Endothelial cell of umbilical vein (primary cell): ENCODE measurements at regions not wholly inside any gene's neighbourhood (a gene's known extent, or its start where the extent isn't known, plus 50 kb on each side); places are given as distances from the start of the nearest gene placed in this dataset.

Experiments used
- BruUV-seq: library from RNA; stranded (reverse); fragments of 400-500 nt; replicated peaks from 2 replicates; lab custom pipeline; 2021; lab: Mats Ljungman, UMichigan
- CTCF ChIA-PET: fragments of 300-600, 350-600 bp; sonication (Branson Sonifier 250); formaldehyde crosslinking; loops from one replicate; lab custom pipeline; 2021; ENCODE audit warnings: antibody characterized with exemption, inconsistent platforms; lab: Charles Lee
- POLR2A ChIA-PET: fragments of 300-600, 350-600 bp; sonication (Branson Sonifier 250); formaldehyde crosslinking; loops from one replicate; lab custom pipeline; 2021; ENCODE audit warnings: antibody characterized with exemption, inconsistent platforms; lab: Charles Lee
- DNase-seq: peaks from one replicate; pipeline ENCODE4 v3.0.0-alpha.2; 2011; ENCODE audit warnings: low read depth, low spot score
- FAIRE-seq: peaks from 2 replicates; lab custom pipeline; 2011; peaks lifted over from hg19 to GRCh38; lab: Jason Lieb, UNC
- H2AFZ ChIP-seq: 2 replicates; pipeline ENCODE4 v1.6.0; 2012; ENCODE audit warnings: low read depth, low read length, control low read depth, inconsistent platforms
- H3K27ac ChIP-seq: 2 replicates; pipeline ENCODE4 v1.5.1; 2011; ENCODE audit warnings: low read depth, mild to moderate bottlenecking, control low read depth, low read length, moderate library complexity; ENCODE audit not compliant: insufficient read depth
- H3K27me3 ChIP-seq, 2 experiments: 2 replicates each; pipeline versions ENCODE4 v1.6.0 to v1.6.1; 2011; ENCODE audit warnings: low read length in 2 of 2, mixed read lengths in 1 of 2; ENCODE audit not compliant: control insufficient read depth in 2 of 2, insufficient read depth in 2 of 2
- H3K36me3 ChIP-seq, 2 experiments: 2 replicates in 1 of 2; 3 replicates in 1 of 2; pipeline ENCODE4 v1.5.1; 2011; ENCODE audit warnings: low read length in 2 of 2, mild to moderate bottlenecking in 1 of 2, moderate library complexity in 1 of 2; ENCODE audit not compliant: control insufficient read depth in 2 of 2, insufficient read depth in 2 of 2; ENCODE audit errors: extremely low read depth in 1 of 2
- H3K4me1 ChIP-seq: 3 replicates; pipeline ENCODE4 v1.5.1; 2011; ENCODE audit warnings: mild to moderate bottlenecking, low read length; ENCODE audit not compliant: control insufficient read depth, insufficient read depth; ENCODE audit errors: extremely low read depth
- H3K4me2 ChIP-seq: 2 replicates; pipeline ENCODE4 v1.6.1; 2011; ENCODE audit warnings: low read length, control low read depth, mixed read lengths; ENCODE audit not compliant: insufficient read depth
- H3K4me3 ChIP-seq, 3 experiments: fragments of 200-600 bp in 1 of 3; sonication (generic), shearing (Covaris generic) in 1 of 3; replicated peaks in 1 of 3; 2 replicates each; pipeline ENCODE4 v1.5.1; 2011 to 2016; ENCODE audit warnings: control low read depth in 3 of 3, low read length in 3 of 3, mild to moderate bottlenecking in 2 of 3, inconsistent platforms in 1 of 3, low read depth in 1 of 3, moderate library complexity in 1 of 3; ENCODE audit not compliant: insufficient read depth in 1 of 3
- H3K79me2 ChIP-seq: 2 replicates; pipeline ENCODE4 v1.6.0; 2012; ENCODE audit warnings: low read length, inconsistent platforms; ENCODE audit not compliant: control insufficient read depth, insufficient read depth
- H3K9ac ChIP-seq: replicated peaks from 2 replicates; pipeline ENCODE3; 2011; ENCODE audit warnings: low read length, control low read depth; ENCODE audit not compliant: insufficient read depth; ENCODE audit errors: extremely low read depth
- H3K9me1 ChIP-seq: replicated peaks from 3 replicates; pipeline ENCODE4 v1.6.0; 2011; ENCODE audit warnings: mild to moderate bottlenecking, low read length; ENCODE audit not compliant: control insufficient read depth, insufficient read depth; ENCODE audit errors: extremely low read depth
- H3K9me3 ChIP-seq: replicated peaks from 2 replicates; pipeline ENCODE4 v1.5.1; 2012; ENCODE audit warnings: low read length, inconsistent platforms; ENCODE audit not compliant: control insufficient read depth, insufficient read depth
- H4K20me1 ChIP-seq: replicated peaks from 2 replicates; pipeline ENCODE3; 2011; ENCODE audit warnings: mild to moderate bottlenecking, low read length; ENCODE audit not compliant: control insufficient read depth, insufficient read depth; ENCODE audit errors: extremely low read depth
- EZH2 ChIP-seq: IDR thresholded peaks from 2 replicates; pipeline ENCODE4 v1.6.1; 2012; ENCODE audit warnings: borderline replicate concordance, low read depth, mild to moderate bottlenecking, moderate library complexity, low read length, inconsistent platforms; ENCODE audit not compliant: severe bottlenecking
- FOS ChIP-seq: IDR thresholded peaks from 2 replicates; pipeline ENCODE4 v1.6.1; 2011; ENCODE audit warnings: mild to moderate bottlenecking, low read length, moderate library complexity, borderline replicate concordance; ENCODE audit not compliant: insufficient read depth
- GATA2 ChIP-seq: IDR thresholded peaks from 2 replicates; pipeline ENCODE4 v1.7.0; 2011; ENCODE audit warnings: low read depth, mild to moderate bottlenecking, moderate library complexity, mixed read lengths, low read length; ENCODE audit not compliant: insufficient read length, insufficient read depth
- JUN ChIP-seq: IDR thresholded peaks from 2 replicates; pipeline ENCODE4 v1.6.1; 2011; ENCODE audit warnings: borderline replicate concordance, low read depth; ENCODE audit not compliant: insufficient read length, insufficient read depth
- POLR2A ChIP-seq: IDR thresholded peaks from 2 replicates; pipeline ENCODE4 v1.6.1; 2012; ENCODE audit warnings: low read depth, mild to moderate bottlenecking, control low read depth, low read length
- dilution Hi-C: fragments of 300-500 bp; cut with MboI; formaldehyde crosslinking; loops from one replicate; pipeline ENCODE4 v1.15.0; 2019; ENCODE audit warnings: low sequenced_read_pairs; ENCODE audit not compliant: extremely low pct_ligation_motif_present
- intact Hi-C: fragments of 100-400 bp; cut with micrococcal nuclease; formaldehyde crosslinking; loops from one replicate; pipeline ENCODE4 v1.10.0; 2022
- TF ChIP-seq, protein P1 (sequence below): IDR thresholded peaks from 2 replicates; pipeline ENCODE4 v1.6.1; 2011; ENCODE audit not compliant: insufficient read depth, insufficient read length
- TF ChIP-seq, protein P2 (sequence below), 2 donors: IDR thresholded peaks; 1 replicate in 1 of 2; 2 replicates in 1 of 2; pipeline ENCODE4 v1.5.1; 2011; ENCODE audit warnings: low read length in 2 of 2, mild to moderate bottlenecking in 2 of 2, moderate library complexity in 2 of 2, control low read depth in 1 of 2, inconsistent platforms in 1 of 2, low read depth in 1 of 2; ENCODE audit not compliant: insufficient read depth in 1 of 2; ENCODE audit errors: extremely low read depth in 1 of 2

- no TSS peak for BruUV-seq
- Histone ChIP-seq H3K27ac (no peak overlapping the region), H3K9ac (no peak overlapping the region), H3K27me3 (no peaks in the 10 kb centered on the region), H4K20me1 (no peaks in the 10 kb centered on the region), H3K4me3 (no peak overlapping the region), H3K4me1 (no peaks in the 10 kb centered on the region), H2AFZ (no peak overlapping the region), H3K9me1 (no peaks in the 10 kb centered on the region), H3K79me2 (no peaks in the 10 kb centered on the region), H3K4me2 (no peak overlapping the region), H3K36me3 (no peaks in the 10 kb centered on the region), H3K9me3 (no peaks in the 10 kb centered on the region)
- ChIA-PET CTCF (no interaction called here), POLR2A (no interaction called here)
- TF ChIP-seq EZH2, result no peak
- TF ChIP-seq GATA2, result no peak
- no peak for TF ChIP-seq POLR2A
- TF ChIP-seq, protein P1, sequence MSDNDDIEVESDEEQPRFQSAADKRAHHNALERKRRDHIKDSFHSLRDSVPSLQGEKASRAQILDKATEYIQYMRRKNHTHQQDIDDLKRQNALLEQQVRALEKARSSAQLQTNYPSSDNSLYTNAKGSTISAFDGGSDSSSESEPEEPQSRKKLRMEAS, result no peak
- TF ChIP-seq, protein P2, sequence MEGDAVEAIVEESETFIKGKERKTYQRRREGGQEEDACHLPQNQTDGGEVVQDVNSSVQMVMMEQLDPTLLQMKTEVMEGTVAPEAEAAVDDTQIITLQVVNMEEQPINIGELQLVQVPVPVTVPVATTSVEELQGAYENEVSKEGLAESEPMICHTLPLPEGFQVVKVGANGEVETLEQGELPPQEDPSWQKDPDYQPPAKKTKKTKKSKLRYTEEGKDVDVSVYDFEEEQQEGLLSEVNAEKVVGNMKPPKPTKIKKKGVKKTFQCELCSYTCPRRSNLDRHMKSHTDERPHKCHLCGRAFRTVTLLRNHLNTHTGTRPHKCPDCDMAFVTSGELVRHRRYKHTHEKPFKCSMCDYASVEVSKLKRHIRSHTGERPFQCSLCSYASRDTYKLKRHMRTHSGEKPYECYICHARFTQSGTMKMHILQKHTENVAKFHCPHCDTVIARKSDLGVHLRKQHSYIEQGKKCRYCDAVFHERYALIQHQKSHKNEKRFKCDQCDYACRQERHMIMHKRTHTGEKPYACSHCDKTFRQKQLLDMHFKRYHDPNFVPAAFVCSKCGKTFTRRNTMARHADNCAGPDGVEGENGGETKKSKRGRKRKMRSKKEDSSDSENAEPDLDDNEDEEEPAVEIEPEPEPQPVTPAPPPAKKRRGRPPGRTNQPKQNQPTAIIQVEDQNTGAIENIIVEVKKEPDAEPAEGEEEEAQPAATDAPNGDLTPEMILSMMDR (IDR thresholded peaks at IDR 0.05; ENCODE audit: extremely low read depth in 1 of 2, insufficient read depth in 1 of 2, low read depth in 1 of 2, low read length in 2 of 2), result no peak
- TF ChIP-seq FOS, result no peak
- no peak for TF ChIP-seq JUN
- dilution Hi-C loops (no loop called here), intact Hi-C loops (no loop called here)
- DNase-seq, result no peak
- no peak for FAIRE-seq
Measured at GRCh38 chr2:60400462-60401246, 152.8 kb downstream of the BCL11A start.
